OCI-LY1 (cell line): ENCODE measurements at regions not wholly inside any gene's neighbourhood (a gene's known extent, or its start where the extent isn't known, plus 50 kb on each side); places are given as distances from the start of the nearest gene placed in this dataset.

Experiments
- H2AFZ ChIP-seq: fragments of 200-600 bp; sonication (generic), shearing (Covaris generic); 2 replicates; pipeline ENCODE4 v1.6.0; 2014; ENCODE audit warnings: antibody characterized with exemption, mild to moderate bottlenecking, low read length
- H3F3A ChIP-seq: fragments of 200-600 bp; sonication (generic), shearing (Covaris generic); 2 replicates; pipeline ENCODE4 v1.6.0; 2014; ENCODE audit warnings: mild to moderate bottlenecking, antibody characterized with exemption, low read length, moderate library complexity; ENCODE audit not compliant: insufficient read depth
- H3K27ac ChIP-seq: fragments of 200-600 bp; sonication (generic); 2 replicates; pipeline ENCODE4 v1.5.1; 2014; ENCODE audit warnings: low read length, mixed run types, mild to moderate bottlenecking, low read depth; ENCODE audit not compliant: poor library complexity, severe bottlenecking
- H3K27me3 ChIP-seq: fragments of 200-600 bp; sonication (generic); 2 replicates; pipeline ENCODE4 v1.6.0; 2014; ENCODE audit warnings: antibody characterized with exemption, mild to moderate bottlenecking, low read length, moderate library complexity; ENCODE audit not compliant: insufficient read depth
- H3K36me3 ChIP-seq: fragments of 200-600 bp; sonication (generic); 2 replicates; pipeline ENCODE4 v1.6.1; 2014; ENCODE audit warnings: mild to moderate bottlenecking, antibody characterized with exemption, low read length, moderate library complexity, mixed read lengths; ENCODE audit not compliant: insufficient read depth
- H3K4me1 ChIP-seq: fragments of 200-600 bp; sonication (generic); 2 replicates; pipeline ENCODE4 v1.5.1; 2014; ENCODE audit warnings: mild to moderate bottlenecking, low read length, moderate library complexity; ENCODE audit not compliant: insufficient read depth, severe bottlenecking
- H3K4me2 ChIP-seq: fragments of 200-600 bp; sonication (generic), shearing (Covaris generic); 2 replicates; pipeline ENCODE4 v1.6.1; 2014; ENCODE audit warnings: low read length
- H3K4me3 ChIP-seq: fragments of 200-600 bp; sonication (generic); 2 replicates; pipeline ENCODE4 v1.5.1; 2014; ENCODE audit warnings: low read length, low read depth, mild to moderate bottlenecking, mixed read lengths; ENCODE audit not compliant: poor library complexity, severe bottlenecking
- H3K79me2 ChIP-seq: fragments of 200-600 bp; shearing (Covaris generic); 2 replicates; pipeline ENCODE4 v1.6.1; 2016; ENCODE audit warnings: mixed run types, low read length, mixed read lengths; ENCODE audit not compliant: insufficient read depth
- H3K9ac ChIP-seq: fragments of 200-600 bp; sonication (generic), shearing (Covaris generic); 2 replicates; pipeline ENCODE4 v1.6.1; 2014; ENCODE audit warnings: mild to moderate bottlenecking, low read length, mixed read lengths
- H3K9me2 ChIP-seq: fragments of 200-600 bp; sonication (generic), shearing (Covaris generic); 2 replicates; pipeline ENCODE4 v1.6.1; 2014; ENCODE audit warnings: low read depth, mild to moderate bottlenecking, low read length, mixed read lengths
- H3K9me3 ChIP-seq: fragments of 200-600 bp; shearing (Covaris generic); 2 replicates; pipeline ENCODE4 v1.6.1; 2014; ENCODE audit warnings: low read length, mixed read lengths
- H4K20me1 ChIP-seq: fragments of 200-600 bp; sonication (generic), shearing (Covaris generic); 2 replicates; pipeline ENCODE4 v1.6.0; 2016; ENCODE audit warnings: mild to moderate bottlenecking, low read length; ENCODE audit not compliant: insufficient read depth
- CTCF ChIP-seq: fragments of 200-600 bp; sonication (generic), shearing (Covaris generic); IDR thresholded peaks from 2 replicates; pipeline ENCODE4 v1.5.1; 2017; ENCODE audit warnings: mild to moderate bottlenecking, antibody characterized with exemption, low read length, moderate library complexity, mixed read lengths
- EZH2 ChIP-seq: fragments of 200-600 bp; sonication (generic), shearing (Covaris generic); IDR thresholded peaks from 2 replicates; pipeline ENCODE4 v1.8.0; 2017; ENCODE audit warnings: borderline replicate concordance, mixed run types, mild to moderate bottlenecking, antibody characterized with exemption, low read length, moderate library complexity, mixed read lengths

- Histone ChIP-seq H3F3A (no peaks in the 10 kb centered on the region), H2AFZ (no peak overlapping the region), H3K9ac (no peak overlapping the region), H3K27ac (no peak overlapping the region), H3K4me2 (no peak overlapping the region), H3K4me3 (no peak overlapping the region), H3K27me3 (no peaks in the 10 kb centered on the region), H3K36me3 (no peaks in the 10 kb centered on the region), H3K4me1 (no peaks in the 10 kb centered on the region), H3K9me2 (no peaks in the 10 kb centered on the region), H3K9me3 (no peaks in the 10 kb centered on the region), H4K20me1 (no peaks in the 10 kb centered on the region), H3K79me2 (no peaks in the 10 kb centered on the region)
- no peak for TF ChIP-seq CTCF
- TF ChIP-seq EZH2: no peak
Measured at GRCh38 chr3:107947203-107947602, 143.6 kb downstream of the CD47 start.

GRCh38 chr3:107946700-107947099 lies 144.1 kb downstream of the CD47 start:
- H3K27me3 ChIP-seq: no peaks in the 10 kb centered on the region

GRCh38 chr3:107945417-107946094 lies 145.3 kb downstream of the CD47 start:
- Histone ChIP-seq H3K9ac (no peak overlapping the region), H3K4me1 (no peaks in the 10 kb centered on the region), H3F3A (no peaks in the 10 kb centered on the region), H3K4me2 (no peak overlapping the region), H3K27ac (no peak overlapping the region), H2AFZ (no peak overlapping the region), H4K20me1 (no peaks in the 10 kb centered on the region), H3K9me2 (no peaks in the 10 kb centered on the region), H3K36me3 (no peaks in the 10 kb centered on the region), H3K79me2 (no peaks in the 10 kb centered on the region), H3K9me3 (no peaks in the 10 kb centered on the region), H3K4me3 (no peak overlapping the region), H3K27me3 (no peaks in the 10 kb centered on the region)
- TF ChIP-seq CTCF (no peak), EZH2 (no peak)

More at GRCh38 chr3:107946700-107947099, 144.1 kb downstream of the CD47 start:
- no peak overlapping the region for H2AFZ ChIP-seq
- H3K36me3 ChIP-seq: no peaks in the 10 kb centered on the region
- H3K9me3 ChIP-seq: no peaks in the 10 kb centered on the region
- no peak for TF ChIP-seq CTCF
- TF ChIP-seq EZH2: no peak
- no peak overlapping the region for H3K4me3 ChIP-seq
- H3K27ac ChIP-seq: no peak overlapping the region
- H3K9me2 ChIP-seq: no peaks in the 10 kb centered on the region
- H4K20me1 ChIP-seq: no peaks in the 10 kb centered on the region
- H3K4me2 ChIP-seq: no peak overlapping the region
- no peaks in the 10 kb centered on the region for H3F3A ChIP-seq
- no peaks in the 10 kb centered on the region for H3K79me2 ChIP-seq
- H3K4me1 ChIP-seq: no peaks in the 10 kb centered on the region
- no peak overlapping the region for H3K9ac ChIP-seq
